Right lobe of liver (tissue), 4 donors: ENCODE measurements at regions not wholly inside any gene's neighbourhood (a gene's known extent, or its start where the extent isn't known, plus 50 kb on each side); places are given as distances from the start of the nearest gene placed in this dataset.

Experiments
- CTCF ChIP-seq, 4 donors: fragments of 200-600 bp in 3 of 4; fragments of 450-650 bp in 1 of 4; IDR thresholded peaks; one replicate each; pipeline versions ENCODE4 v1.5.1 to v1.8.0; 2016 to 2022; ENCODE audit warnings: antibody characterized with exemption in 4 of 4, mild to moderate bottlenecking in 2 of 4
- POLR2A ChIP-seq: fragments of 450-650 bp; IDR thresholded peaks from one replicate; pipeline ENCODE4 v1.6.1; 2017; ENCODE audit warnings: antibody characterized with exemption, mild to moderate bottlenecking
- donor health status: DM: no; HTN: no; CAD: no.
- donor health status: DM: no; HTN: no; CAD: no.
- donor health status: DM: no; HTN: yes; CAD: no.

DNA sequence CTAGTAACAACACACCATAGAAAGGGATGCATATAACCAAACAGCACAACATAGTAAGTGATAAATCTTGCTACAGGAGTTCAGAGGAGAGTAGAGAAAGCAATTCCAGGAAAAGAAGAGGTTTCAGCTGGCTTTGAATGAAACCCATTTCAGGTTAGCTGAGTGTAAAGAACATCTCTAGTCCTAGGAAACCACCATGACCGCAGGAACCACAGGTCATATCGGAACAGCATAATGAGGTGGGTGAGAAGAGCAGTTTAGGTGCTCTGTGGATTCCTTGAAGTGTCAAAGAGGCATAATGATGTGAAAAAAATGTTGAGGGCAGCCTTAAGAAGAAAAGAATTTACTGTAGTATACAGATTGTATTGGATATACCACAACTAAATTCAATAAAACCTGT lies 507.5 kb downstream of the MTRR start:
- TF ChIP-seq CTCF (IDR thresholded peaks at IDR 0.05) (no peak), POLR2A (no peak)
